Bronchial epithelial cell (primary cell): ENCODE measurements at regions not wholly inside any gene's neighbourhood (a gene's known extent, or its start where the extent isn't known, plus 50 kb on each side); places are given as distances from the start of the nearest gene placed in this dataset.

Experiments used
- DNase-seq: peaks from one replicate; pipeline ENCODE4 v3.0.0-alpha.2; 2010; ENCODE audit warnings: low read depth
- FAIRE-seq: peaks from 2 replicates; lab custom pipeline; 2011; peaks lifted over from hg19 to GRCh38; lab: Jason Lieb, UNC
- H3K27me3 ChIP-seq: 2 replicates; pipeline ENCODE4 v1.5.1; 2011; ENCODE audit warnings: low read length; ENCODE audit not compliant: control insufficient read depth, insufficient read depth
- H3K36me3 ChIP-seq: 2 replicates; pipeline ENCODE4 v1.5.1; 2011; ENCODE audit warnings: low read length; ENCODE audit not compliant: control insufficient read depth, insufficient read depth
- H3K4me3 ChIP-seq: 2 replicates; pipeline ENCODE4 v1.5.1; 2011; ENCODE audit warnings: mild to moderate bottlenecking, low read depth, low read length, control low read depth
- CTCF ChIP-seq: IDR thresholded peaks from 2 replicates; pipeline ENCODE4 v1.5.1; 2011; ENCODE audit warnings: mild to moderate bottlenecking, moderate library complexity, low read length, control low read depth, inconsistent platforms; ENCODE audit not compliant: insufficient read depth, severe bottlenecking

- DNase-seq (no peak), FAIRE-seq (no peak)
- Histone ChIP-seq H3K36me3 (no peaks in the 10 kb centered on the region), H3K4me3 (no peak overlapping the region), H3K27me3 (no peaks in the 10 kb centered on the region)
- no peak for TF ChIP-seq CTCF
Measured at GRCh38 chr5:114266374-114266773, 95.5 kb upstream of the KCNN2 start.

- H3K36me3 ChIP-seq = no peaks in the 10 kb centered on the region
- DNase-seq (no peak), FAIRE-seq (no peak)
- no peak for TF ChIP-seq CTCF
- no peaks in the 10 kb centered on the region for H3K27me3 ChIP-seq
- no peak overlapping the region for H3K4me3 ChIP-seq
Measured at GRCh38 chr5:114296191-114296590, 65.7 kb upstream of the KCNN2 start.

GRCh38 chr5:114297915-114298314 lies 64.0 kb upstream of the KCNN2 start:
- H3K4me3 ChIP-seq = no peak overlapping the region
- no peaks in the 10 kb centered on the region for H3K36me3 ChIP-seq
- TF ChIP-seq CTCF = no peak
- H3K27me3 ChIP-seq = no peaks in the 10 kb centered on the region
- DNase-seq = no peak
- no peak for FAIRE-seq

- TF ChIP-seq CTCF = peak; percentile 4
- no peak for FAIRE-seq
- peak; percentile 7 for DNase-seq
- H3K27me3 ChIP-seq = no peaks in the 10 kb centered on the region
- no peak overlapping the region for H3K4me3 ChIP-seq
- no peaks in the 10 kb centered on the region for H3K36me3 ChIP-seq
Measured at GRCh38 chr5:114305402-114306207, 56.3 kb upstream of the KCNN2 start.

DNA sequence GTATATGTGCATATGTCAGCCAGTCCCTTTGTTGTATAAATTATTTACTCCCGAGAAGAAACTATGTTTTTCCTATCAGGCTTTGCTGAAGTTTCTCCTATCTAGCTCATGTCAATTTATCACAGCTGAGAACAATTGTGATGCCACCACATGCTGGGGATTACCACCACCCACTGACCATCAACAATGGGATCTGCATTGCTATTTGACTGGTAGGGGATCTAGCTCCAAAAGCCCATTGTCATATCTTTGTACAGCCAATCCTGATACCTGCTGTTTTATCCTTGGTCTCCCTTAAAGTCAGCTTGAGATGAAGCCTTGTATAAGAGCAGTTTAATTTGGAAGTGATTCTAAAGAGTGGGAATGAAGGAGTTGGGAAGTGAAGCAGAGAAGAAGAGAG lies 53.9 kb upstream of the KCNN2 start:
- no peak for FAIRE-seq
- TF ChIP-seq CTCF = no peak

DNA sequence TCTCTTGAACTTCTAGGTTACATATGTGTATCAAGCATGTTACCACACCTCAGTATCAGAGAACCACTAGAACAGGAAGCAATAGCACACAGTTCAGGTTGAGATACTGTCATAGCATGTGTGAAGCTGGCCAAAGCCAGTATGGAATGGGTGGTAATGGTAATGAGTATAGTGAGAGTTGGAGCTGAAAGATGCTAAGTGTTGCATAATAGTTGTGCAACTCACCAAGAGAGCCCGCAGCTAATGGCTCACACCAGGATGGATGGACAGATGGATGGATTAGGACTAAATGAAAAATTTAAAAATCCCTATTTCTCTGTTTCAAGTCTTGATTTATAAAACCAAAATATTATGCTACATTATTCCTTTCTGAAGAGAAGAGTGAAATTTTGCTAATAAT lies 53.4 kb upstream of the KCNN2 start:
- DNase-seq (no peak), FAIRE-seq (no peak)
- Histone ChIP-seq H3K27me3 (no peaks in the 10 kb centered on the region), H3K36me3 (no peaks in the 10 kb centered on the region), H3K4me3 (no peak overlapping the region)
- no peak for TF ChIP-seq CTCF

More for the DNA sequence above, 53.9 kb upstream of the KCNN2 start:
- no peak overlapping the region for H3K4me3 ChIP-seq
- H3K36me3 ChIP-seq = no peaks in the 10 kb centered on the region
- no peaks in the 10 kb centered on the region for H3K27me3 ChIP-seq
- no peak for DNase-seq
